ENCODE measurements at regions not wholly inside any gene's neighbourhood (a gene's known extent, or its start where the extent isn't known, plus 50 kb on each side); places are given as distances from the start of the nearest gene placed in this dataset.

GRCh38 chr13:87368639-87369038, 302.5 kb upstream of the SLITRK5 start:
- TF ChIP-seq POLR2AphosphoS5 (IDR thresholded peaks at IDR 0.05; ENCODE audit: low read depth, low read length), result no peak
- no peak for TF ChIP-seq POLR2A (IDR thresholded peaks at IDR 0.05; ENCODE audit: low read depth, low read length)
